ENCODE measurements at regions not wholly inside any gene's neighbourhood (a gene's known extent, or its start where the extent isn't known, plus 50 kb on each side); places are given as distances from the start of the nearest gene placed in this dataset.
"Not testable (repeated sequence)": the region's sequence is repeated elsewhere in the genome, so short reads cannot be mapped to it uniquely, and the experiment has no call there.

GRCh38 chr1:224022249-224022970 is 91.5 kb upstream of the FBXO28 start:
- CTCF ChIA-PET; POLR2A ChIA-PET; DNase-seq (ENCODE audit: extremely low spot score): not testable (repeated sequence)

GRCh38 chr1:224019866-224020265 is 94.0 kb upstream of the FBXO28 start:
- CTCF ChIA-PET; POLR2A ChIA-PET; DNase-seq (ENCODE audit: extremely low spot score): not testable (repeated sequence)

- TF ChIP-seq TARDBP (IDR thresholded peaks at IDR 0.05) = 0 out of 2 replicates have a peak, but pooled peaks have one; percentile 18
- DNase-seq (ENCODE audit: extremely low spot score); CTCF ChIA-PET; POLR2A ChIA-PET: not testable (repeated sequence)
Observed at GRCh38 chr1:224015782-224016181, 98.1 kb upstream of the FBXO28 start.

GRCh38 chr1:224014330-224014649 is 99.6 kb upstream of the FBXO28 start:
- POLR2A ChIA-PET = no interaction called here
- no peak for DNase-seq (ENCODE audit: extremely low spot score)
- TF ChIP-seq TARDBP (IDR thresholded peaks at IDR 0.05) = peak; percentile 72
- no peak for TF ChIP-seq SUZ12 (IDR thresholded peaks at IDR 0.05)
- CTCF ChIA-PET = no interaction called here

- POLR2A ChIA-PET; DNase-seq (ENCODE audit: extremely low spot score): not testable (repeated sequence)
Observed at GRCh38 chr1:224013626-224014329, 100.1 kb upstream of the FBXO28 start.

GRCh38 chr1:224012807-224013434 is 101.0 kb upstream of the FBXO28 start:
- TF ChIP-seq CTBP1 (IDR thresholded peaks at IDR 0.05; ENCODE audit: borderline replicate concordance) = peak; percentile 3; the same call in 1 of the 2 replicates
- peak; percentile 93 for TF ChIP-seq TARDBP (IDR thresholded peaks at IDR 0.05)
- CTCF ChIA-PET; POLR2A ChIA-PET; DNase-seq (ENCODE audit: extremely low spot score): not testable (repeated sequence)

More at GRCh38 chr1:224013626-224014329, 100.1 kb upstream of the FBXO28 start:
- TF ChIP-seq L3MBTL2 (conservative IDR thresholded peaks at IDR 0.05) = peak; percentile 19; the same call in 1 of the 2 replicates
- TF ChIP-seq TARDBP (IDR thresholded peaks at IDR 0.05) = peak; percentile 86
- TF ChIP-seq SP1 (IDR thresholded peaks at IDR 0.05) = 0 out of 2 replicates have a peak, but pooled peaks have one; percentile 2
- CTCF ChIA-PET = not testable (repeated sequence)

GRCh38 chr1:224012162-224012561 is 101.7 kb upstream of the FBXO28 start:
- peak; percentile 96 for TF ChIP-seq TARDBP (IDR thresholded peaks at IDR 0.05)
- POLR2A ChIA-PET; DNase-seq (ENCODE audit: extremely low spot score); CTCF ChIA-PET: not testable (repeated sequence)

- CTCF ChIA-PET; POLR2A ChIA-PET; DNase-seq (ENCODE audit: extremely low spot score): not testable (repeated sequence)
Observed at GRCh38 chr1:224011751-224012150, 102.2 kb upstream of the FBXO28 start.

- DNase-seq (ENCODE audit: extremely low spot score); POLR2A ChIA-PET; CTCF ChIA-PET: not testable (repeated sequence)
Observed at GRCh38 chr1:224011153-224011552, 102.8 kb upstream of the FBXO28 start.

GRCh38 chr1:224005973-224006372 is 107.9 kb upstream of the FBXO28 start:
- CTCF ChIA-PET; POLR2A ChIA-PET; DNase-seq (ENCODE audit: extremely low spot score): not testable (repeated sequence)

- POLR2A ChIA-PET, CTCF ChIA-PET: not testable (repeated sequence)
- TF ChIP-seq ZNF384 (IDR thresholded peaks at IDR 0.05) = peak; percentile 88
- peak; percentile 26 for DNase-seq (ENCODE audit: extremely low spot score)
Observed at GRCh38 chr1:224004552-224005315, 109.2 kb upstream of the FBXO28 start.

GRCh38 chr1:224003896-224004295 is 110.0 kb upstream of the FBXO28 start:
- DNase-seq (ENCODE audit: extremely low spot score); POLR2A ChIA-PET; CTCF ChIA-PET: not testable (repeated sequence)

GRCh38 chr1:224001757-224002156 is 112.2 kb upstream of the FBXO28 start:
- POLR2A ChIA-PET; CTCF ChIA-PET; DNase-seq (ENCODE audit: extremely low spot score): not testable (repeated sequence)

- CTCF ChIA-PET; DNase-seq (ENCODE audit: extremely low spot score); POLR2A ChIA-PET: not testable (repeated sequence)
Observed at GRCh38 chr1:223999761-224000160, 114.2 kb upstream of the FBXO28 start.

GRCh38 chr1:223998676-223999455 is 115.0 kb upstream of the FBXO28 start:
- CTCF ChIA-PET; POLR2A ChIA-PET; DNase-seq (ENCODE audit: extremely low spot score): not testable (repeated sequence)

- CTCF ChIA-PET; POLR2A ChIA-PET; DNase-seq (ENCODE audit: extremely low spot score): not testable (repeated sequence)
Observed at GRCh38 chr1:223996376-223996775, 117.5 kb upstream of the FBXO28 start.
